GM18867 (cell line): ENCODE measurements at regions not wholly inside any gene's neighbourhood (a gene's known extent, or its start where the extent isn't known, plus 50 kb on each side); places are given as distances from the start of the nearest gene placed in this dataset.
"Not testable (repeated sequence)": the region's sequence is repeated elsewhere in the genome, so short reads cannot be mapped to it uniquely, and the experiment has no call there.

Experiments used
- ATAC-seq: cut with Tn5 transposase; IDR thresholded peaks from one replicate; pipeline ENCODE4 v1.9.1; 2021; ENCODE audit warnings: mild to moderate bottlenecking, moderate library complexity; ENCODE audit not compliant: unreplicated experiment

- ATAC-seq = no peak
Observed at GRCh38 chr13:53101883-53102282, 73.3 kb downstream of the OLFM4 start.

GRCh38 chr13:53104136-53104535, 75.5 kb downstream of the OLFM4 start:
- ATAC-seq = no peak

DNA sequence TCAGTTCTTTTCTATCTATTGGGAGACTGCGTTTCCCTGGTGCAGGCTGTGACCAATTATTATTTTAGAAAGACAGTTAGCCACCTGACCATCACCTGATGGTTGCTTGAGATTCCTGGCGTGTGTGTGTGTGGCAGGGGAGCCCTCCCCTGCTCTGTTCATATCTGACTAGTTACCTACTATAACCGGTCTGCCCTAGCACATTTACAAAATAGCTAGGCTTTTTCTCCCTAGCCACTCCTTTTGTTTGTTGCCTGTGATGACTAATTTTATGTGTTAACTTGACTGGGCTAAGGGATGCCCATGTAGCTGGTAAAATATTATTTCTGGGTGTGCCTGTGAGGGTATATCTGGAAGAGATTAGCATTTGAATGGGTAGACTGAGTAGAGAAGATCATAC, 76.9 kb downstream of the OLFM4 start:
- ATAC-seq = no peak

- no peak for ATAC-seq
Observed at GRCh38 chr13:53105890-53106289, 77.3 kb downstream of the OLFM4 start.

DNA sequence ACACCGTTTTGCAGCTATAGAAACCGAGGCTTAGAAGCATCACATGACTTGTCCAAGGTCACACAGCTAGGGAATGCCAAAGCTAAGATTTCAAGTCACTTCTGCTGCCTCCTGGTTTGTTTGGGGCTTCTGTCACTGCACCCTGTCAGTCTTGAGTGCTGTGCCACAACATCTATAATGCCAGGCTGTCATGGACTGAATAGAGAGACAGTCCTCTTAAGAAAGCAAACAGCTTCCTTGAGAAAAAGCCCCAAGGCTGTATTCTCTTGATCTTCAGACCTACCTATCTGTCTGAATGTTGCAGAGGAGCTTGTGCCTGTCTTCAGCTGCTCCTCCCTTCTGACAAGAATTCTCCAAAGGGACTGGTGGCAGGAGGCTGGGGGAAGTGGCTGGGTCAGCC, 81.6 kb downstream of the OLFM4 start:
- ATAC-seq = no peak

DNA sequence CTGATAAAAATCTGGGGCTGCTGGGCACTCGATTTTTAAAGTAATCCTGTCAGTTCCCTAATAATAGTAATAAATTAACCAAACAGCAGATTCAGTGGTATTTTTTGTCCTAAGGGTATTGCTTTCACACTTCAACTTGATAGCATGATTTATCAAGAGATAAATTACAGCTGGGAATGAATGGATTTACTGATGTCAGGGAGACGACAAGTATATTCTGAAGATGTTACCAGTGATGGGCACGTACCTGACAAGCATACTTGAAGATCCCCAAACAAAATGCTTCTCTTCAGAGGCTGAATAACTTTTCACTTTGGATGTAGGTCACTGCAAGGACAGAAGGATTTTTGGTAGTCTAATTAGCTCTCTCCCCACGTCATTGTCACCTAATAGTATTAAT, 82.0 kb downstream of the OLFM4 start:
- ATAC-seq = no peak

GRCh38 chr13:53112522-53112921, 83.9 kb downstream of the OLFM4 start:
- ATAC-seq = no peak

GRCh38 chr13:53117048-53117447, 88.4 kb downstream of the OLFM4 start:
- ATAC-seq = not testable (repeated sequence)

DNA sequence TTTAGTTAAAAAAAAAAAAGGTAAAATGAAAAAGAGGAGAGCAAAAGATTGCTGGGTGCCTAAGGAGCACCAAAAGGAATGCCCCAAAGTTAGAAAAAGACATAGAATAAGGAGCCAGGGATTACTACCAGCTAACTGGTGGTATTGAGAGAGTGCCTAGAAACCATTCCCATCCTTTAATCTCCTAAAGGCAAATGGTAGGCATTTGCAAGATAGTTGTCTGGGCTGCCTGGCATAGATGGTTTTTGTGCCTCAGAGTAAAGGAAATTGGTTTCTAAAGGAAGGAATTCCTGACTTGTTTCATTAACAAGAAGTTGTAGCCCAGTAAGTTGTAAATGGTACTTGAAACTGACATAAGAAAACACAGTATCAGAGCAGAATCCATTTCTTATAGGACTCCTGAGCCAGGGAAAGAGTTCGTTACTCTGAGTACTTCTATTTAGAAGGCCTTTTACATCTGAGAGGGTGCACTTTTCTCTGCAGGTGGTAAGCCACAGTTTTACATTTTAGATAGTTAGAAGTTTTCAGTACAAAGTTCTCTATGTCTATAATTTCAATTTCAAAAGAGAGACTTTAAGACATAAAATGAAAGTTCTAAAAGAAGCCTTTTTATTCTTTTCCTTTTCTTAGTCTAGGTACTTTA, 92.6 kb downstream of the OLFM4 start:
- ATAC-seq = no peak

DNA sequence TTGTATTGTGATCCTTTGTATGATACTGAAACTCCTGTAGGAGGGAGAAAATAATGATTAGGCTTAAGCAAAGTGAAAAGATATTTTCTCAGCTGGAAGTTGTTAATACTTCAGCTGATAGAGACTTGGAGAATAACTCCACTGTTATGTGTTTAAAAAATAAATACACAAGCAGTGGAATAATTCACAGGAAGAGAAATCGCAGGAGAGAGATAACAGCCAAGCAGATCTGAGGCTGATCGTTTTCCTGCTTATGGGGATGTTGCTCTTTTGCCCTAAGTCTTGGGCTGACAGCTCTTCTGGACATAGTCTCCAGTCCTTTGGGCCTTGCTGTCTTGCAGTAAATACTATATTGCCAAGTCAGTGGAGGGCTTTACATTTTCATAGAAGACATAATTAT, 93.3 kb downstream of the OLFM4 start:
- ATAC-seq = no peak

- ATAC-seq = no peak
Observed at GRCh38 chr13:53123536-53123935, 94.9 kb downstream of the OLFM4 start.

DNA sequence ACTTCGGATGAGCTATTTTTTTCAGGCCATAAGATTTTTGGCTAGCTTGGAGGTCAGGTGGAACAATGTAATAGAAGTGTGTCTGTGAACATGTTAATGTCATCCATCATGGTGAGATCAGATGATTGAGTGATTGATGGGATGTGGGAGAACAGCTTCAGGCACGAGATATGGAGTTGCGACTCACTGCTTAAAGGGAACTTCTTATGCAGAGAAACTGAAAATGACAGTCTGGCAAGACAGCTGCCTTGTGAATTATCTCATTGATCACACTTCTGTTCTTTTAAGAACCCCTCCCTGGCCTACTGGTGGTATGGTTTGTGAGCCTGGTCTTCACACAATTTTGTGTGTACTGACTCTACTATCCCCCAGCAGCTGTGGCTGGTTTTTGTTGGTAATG, 96.0 kb downstream of the OLFM4 start:
- ATAC-seq = no peak

- no peak for ATAC-seq
Observed at GRCh38 chr13:53126841-53127245, 98.2 kb downstream of the OLFM4 start.

DNA sequence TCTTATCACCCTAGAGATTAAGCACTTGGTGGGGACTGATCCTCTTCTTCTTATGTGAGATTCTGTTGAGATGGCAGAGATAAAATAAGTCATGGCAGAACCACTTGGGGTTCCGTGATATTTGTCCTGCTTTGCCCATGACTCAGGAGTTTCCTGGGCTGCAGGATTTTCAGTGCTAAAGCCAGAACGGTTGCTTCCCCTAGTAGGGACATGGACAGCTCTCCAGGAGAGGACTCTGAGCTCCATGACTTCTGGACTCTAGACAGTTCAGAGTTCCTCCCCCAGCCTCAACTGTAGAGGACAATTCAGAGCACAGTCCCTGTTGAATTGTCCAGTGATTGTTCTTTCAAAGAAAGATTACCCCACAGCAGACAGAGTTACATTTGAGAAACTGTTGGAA, 98.8 kb downstream of the OLFM4 start:
- ATAC-seq = no peak

GRCh38 chr13:53129864-53130393, 101.3 kb downstream of the OLFM4 start:
- no peak for ATAC-seq

DNA sequence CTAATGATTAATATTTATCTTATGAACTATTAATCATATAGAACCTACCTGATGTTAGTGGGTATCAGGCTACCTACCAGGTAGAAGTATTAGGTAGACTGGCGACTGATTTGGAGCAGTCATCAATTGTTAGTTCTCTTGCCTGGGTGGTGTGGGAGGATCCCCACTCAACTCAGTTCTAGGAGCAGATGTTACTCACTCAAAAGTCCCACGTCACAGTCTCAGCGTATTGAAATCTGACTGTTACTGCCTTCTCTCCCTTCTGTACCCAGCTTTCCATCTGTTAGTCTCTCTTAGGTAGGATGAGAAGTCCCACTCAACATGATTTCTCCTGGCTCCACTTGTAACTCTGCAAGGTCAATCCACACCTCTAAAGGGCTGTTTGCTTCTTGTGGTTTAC, 102.7 kb downstream of the OLFM4 start:
- no peak for ATAC-seq

DNA sequence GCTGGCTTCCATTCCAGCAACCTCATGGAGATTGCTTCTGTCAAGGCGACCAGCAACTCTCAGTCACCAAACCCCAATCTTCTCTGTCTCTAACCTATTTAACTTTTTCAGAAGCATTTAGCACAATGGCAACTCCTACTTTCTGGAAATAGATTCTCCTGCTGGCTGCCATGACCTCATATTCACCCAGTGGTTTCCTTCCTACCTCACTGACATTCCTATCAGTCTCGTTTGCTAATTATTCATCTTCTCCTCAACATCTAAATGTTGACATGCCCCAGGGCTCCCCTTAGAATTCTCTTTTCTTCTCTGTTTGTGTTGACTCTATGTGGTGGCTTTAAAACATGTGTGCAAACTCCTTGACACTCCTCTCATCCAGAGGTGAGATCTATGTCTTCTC, 106.7 kb downstream of the OLFM4 start:
- ATAC-seq = no peak

DNA sequence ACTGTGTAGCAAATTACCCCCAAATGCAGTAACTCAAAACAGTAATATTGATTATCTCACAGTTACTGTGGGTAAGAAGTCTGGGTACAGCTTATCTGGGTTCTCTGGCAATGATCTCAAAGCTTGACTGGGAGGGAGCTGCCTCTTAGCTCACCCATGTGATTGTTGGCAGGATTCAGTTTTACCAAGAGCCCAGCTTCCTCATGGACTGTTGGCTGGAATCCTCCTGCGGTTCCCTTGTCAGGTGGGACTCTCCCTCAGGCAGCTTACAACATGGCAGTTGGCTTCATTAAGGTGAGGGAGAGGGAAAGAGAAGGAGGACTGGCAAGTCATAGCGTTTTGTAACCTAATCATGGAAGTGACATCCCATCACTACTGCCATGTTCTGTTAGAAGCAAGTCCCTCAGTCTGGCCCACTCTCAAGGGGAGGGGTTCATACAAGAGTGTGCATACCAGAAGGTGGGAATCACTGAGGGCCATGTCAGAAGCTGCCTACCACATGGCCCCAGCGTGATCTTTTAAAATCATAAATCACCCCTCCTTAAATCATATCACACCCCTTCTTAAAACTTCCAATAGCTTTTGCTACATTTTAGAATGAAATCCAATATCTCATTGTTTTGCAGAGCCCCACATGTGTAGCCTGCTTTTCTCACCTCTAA, 108.1 kb downstream of the OLFM4 start:
- no peak for ATAC-seq

DNA sequence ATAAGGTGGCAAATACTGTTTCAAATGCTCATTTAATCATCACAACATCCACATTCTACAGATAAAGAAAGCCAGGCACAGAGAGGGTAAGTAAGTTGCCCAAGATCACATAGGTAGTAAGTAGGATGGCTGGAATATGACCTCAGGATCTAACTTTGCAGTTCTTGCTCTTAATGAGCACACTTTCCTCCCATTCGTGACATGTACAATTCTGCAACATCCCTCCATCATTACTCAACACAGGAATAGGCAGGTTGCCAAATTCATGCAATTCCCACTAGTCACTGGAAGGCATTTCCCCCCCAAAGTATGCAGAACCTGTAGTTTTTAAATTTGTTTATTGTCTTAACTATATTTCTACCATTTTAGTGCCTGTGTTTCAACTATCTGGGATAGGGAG, 109.2 kb downstream of the OLFM4 start:
- no peak for ATAC-seq

- ATAC-seq = no peak
Observed at GRCh38 chr13:53138376-53139036, 109.9 kb downstream of the OLFM4 start.

DNA sequence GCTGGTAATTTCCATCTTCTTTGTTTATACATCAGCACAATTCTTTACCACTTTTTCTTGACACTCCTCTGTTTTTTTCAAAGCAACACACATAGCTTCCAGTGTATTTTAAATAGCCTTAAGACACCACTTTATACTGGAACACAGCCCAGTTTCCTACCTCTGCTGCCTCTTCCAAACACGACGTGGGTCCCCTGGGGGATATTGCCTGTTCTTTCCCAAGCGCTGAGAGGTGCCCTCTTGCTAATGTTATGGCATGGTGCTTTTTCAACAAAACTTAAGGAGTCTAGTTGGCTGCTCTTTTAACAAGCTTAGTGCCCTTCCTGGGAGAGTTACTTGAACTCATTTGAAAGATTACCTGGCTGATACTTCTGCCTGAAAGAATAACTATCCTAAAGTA, 112.7 kb downstream of the OLFM4 start:
- no peak for ATAC-seq

DNA sequence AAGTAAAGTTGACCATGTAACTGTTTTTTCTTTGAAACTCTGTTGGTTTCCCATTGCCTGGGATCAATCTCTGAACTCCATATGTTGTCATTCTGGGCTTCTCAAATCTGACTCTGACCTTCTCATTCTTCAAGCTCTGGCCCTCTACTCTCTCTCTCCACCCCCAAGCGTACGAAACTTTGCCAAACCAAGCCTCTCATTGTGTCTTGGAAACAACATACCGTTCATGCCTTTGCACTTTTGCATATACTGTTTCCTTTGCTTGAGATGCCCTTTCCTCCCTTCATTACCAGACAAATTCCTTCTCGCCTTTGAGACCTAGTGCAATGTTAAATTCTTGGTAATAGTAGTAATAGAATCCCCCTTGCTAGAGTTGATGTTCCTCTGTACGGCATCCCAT, 113.7 kb downstream of the OLFM4 start:
- no peak for ATAC-seq
